ENCODE measurements at regions not wholly inside any gene's neighbourhood (a gene's known extent, or its start where the extent isn't known, plus 50 kb on each side); places are given as distances from the start of the nearest gene placed in this dataset.

- DNase-seq: no peak
Measured at GRCh38 chr12:84361651-84362551, 550.7 kb downstream of the SLC6A15 start.

DNA sequence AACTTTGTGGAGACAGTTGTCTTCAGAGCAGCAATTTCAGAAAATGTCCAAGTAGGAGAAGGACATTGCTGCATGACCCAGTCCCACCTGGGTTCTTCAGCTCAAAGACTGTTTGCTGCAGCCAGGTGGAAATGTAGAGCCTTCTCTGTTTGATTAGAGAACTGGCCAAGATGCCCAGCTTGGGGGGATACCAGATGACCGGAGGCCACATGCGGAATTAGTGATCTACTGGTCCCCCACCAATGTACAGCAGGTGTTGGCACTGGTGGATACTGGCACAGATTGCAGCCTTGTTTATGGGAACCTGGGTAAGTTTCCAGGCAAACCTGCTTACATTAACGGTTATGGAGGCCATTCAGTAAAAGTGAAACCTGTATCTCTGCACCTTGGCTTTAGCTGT lies 555.3 kb downstream of the SLC6A15 start:
- DNase-seq: no peak

DNA sequence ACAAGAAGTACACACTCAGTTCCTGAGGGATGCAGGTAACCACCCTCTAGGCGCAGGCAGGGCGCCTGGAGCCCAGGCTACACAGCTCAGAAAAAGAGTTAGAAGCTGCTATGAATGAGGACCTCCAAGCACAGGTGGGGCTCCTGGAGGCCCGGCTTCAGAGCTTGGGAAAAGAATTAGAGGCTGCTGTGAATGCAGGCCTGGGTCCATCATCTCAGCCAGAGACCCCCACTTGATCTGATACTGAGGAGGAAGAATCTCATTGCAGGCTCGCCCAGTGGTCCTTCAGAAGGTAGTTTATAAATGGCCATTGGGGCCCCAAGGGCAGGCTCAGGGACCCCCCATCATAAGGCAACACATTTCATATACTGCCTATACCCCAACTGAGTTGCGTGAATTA lies 556.4 kb downstream of the SLC6A15 start:
- DNase-seq: no peak

- no peak for DNase-seq
Measured at GRCh38 chr12:84355561-84355960, 557.0 kb downstream of the SLC6A15 start.

DNA sequence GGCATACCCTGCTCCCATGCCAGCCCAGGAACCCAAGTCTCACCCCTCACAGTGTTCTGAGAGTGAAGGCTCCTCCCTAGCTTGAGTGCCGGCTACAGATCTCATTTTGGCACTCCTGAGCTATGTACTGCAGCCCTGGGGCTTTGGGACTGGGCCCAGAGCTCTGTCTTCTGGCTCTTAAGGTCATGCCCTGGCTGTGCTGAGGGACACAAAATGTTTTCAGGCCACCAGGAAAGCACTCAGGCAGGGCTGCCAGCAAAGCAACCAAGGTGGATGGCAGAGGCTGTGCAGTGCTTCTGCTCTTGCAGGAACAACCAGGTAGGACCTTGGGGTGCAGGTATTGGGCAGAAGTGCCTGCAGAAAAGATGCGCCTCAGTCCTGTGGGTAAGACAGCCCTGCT lies 564.0 kb downstream of the SLC6A15 start:
- no peak for DNase-seq

GRCh38 chr12:84341467-84342193 lies 571.0 kb downstream of the SLC6A15 start:
- no peak for DNase-seq

DNA sequence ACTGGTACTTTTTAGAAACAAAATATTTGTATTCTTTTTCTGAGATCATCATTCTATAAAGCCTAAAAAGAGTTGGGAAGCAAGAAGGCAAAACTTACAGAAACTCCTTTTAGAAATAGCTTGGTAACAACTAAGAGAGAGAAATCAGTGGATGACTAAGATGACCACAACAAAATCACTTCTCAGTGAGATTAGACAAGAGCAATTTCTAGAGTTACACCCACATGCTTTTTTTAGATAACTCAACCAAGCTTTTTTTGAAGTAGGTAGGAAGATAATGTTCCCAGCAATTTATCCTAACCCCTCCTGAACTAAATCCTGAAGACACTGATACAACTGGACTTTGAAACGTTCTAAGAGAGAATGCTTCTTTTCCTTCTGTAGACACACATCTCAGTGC lies 576.4 kb downstream of the SLC6A15 start:
- DNase-seq: no peak

DNA sequence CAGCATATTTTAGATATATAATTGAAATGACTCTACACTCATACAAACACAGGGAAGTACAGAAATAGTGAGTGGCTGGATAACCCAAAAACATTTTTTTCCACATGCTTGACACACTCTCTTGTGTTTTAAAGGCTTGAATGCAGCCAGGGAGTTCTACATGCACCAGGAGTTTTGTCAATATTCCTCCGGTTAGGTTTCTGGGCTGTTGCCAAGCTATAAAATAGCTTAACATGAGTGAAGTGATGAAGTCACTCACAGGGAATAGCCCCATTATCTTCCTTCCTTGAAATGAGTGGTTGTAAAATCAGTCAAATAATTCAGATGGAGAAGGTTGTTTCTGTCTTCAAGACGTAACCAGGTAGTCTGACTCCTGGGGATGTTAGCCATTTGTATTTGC lies 582.7 kb downstream of the SLC6A15 start:
- DNase-seq: no peak

DNA sequence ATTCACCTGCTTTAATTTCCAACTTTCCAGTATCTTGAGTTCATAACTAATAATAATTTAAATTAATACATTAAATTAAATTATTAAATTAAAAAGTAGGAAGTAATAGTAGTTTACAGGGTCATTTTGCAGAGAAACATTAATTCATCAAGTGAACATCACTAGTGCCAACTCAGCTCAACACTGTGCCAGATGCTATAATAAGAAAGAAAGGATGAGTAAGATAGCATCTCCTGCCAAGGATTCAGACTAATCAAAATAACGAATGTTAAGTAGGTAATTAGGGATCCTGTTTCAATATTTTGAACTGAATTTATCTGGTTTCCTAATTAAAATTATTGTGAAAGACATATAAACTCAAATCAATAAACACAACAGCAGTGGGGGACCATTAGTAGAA lies 596.7 kb downstream of the SLC6A15 start:
- no peak for DNase-seq

GRCh38 chr12:84313323-84313675 lies 599.3 kb downstream of the SLC6A15 start:
- DNase-seq: no peak

DNA sequence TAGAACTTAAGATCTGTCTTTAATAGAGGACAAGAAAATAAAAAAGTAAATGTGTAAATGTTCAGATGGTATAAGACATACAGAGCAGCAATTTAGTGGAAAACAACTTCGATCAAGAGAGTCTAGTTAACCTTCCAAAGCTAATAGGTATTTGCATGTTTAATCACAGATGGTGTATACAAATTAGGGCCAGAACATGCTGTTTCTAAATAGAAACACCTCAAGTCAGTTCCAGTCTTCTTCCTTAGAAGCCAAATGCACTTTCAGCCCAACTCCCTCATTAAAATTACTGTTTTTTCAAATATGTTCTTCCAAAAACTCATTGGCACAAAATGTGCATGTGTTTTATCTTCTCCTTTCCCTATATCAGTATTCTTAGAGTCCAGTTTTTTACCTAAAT lies 604.4 kb downstream of the SLC6A15 start:
- no peak for DNase-seq

- DNase-seq: no peak
Measured at GRCh38 chr12:84305144-84305543, 607.5 kb downstream of the SLC6A15 start.

- DNase-seq: no peak
Measured at GRCh38 chr12:84294246-84294645, 618.4 kb downstream of the SLC6A15 start.

- no peak for DNase-seq
Measured at GRCh38 chr12:84290168-84290567, 622.4 kb downstream of the SLC6A15 start.

DNA sequence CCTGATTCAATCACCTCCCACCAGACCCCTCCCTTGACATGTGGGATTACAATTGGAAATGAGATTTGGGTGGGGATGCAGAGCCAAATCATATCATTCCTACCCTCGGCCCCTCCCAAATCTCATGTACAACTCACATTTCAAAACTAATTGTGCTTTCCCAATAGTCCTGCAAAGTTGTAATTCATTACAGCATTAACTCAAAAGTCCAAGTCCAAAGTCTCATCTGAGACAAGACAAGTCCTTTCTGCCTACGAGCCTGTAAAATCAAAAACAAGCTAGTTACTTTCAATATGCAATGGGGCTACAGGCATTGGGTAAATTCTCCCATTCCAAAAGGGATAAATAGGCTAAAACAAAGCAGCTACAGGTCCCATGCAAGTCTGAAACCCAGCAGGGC lies 634.6 kb downstream of the SLC6A15 start:
- DNase-seq: no peak

DNA sequence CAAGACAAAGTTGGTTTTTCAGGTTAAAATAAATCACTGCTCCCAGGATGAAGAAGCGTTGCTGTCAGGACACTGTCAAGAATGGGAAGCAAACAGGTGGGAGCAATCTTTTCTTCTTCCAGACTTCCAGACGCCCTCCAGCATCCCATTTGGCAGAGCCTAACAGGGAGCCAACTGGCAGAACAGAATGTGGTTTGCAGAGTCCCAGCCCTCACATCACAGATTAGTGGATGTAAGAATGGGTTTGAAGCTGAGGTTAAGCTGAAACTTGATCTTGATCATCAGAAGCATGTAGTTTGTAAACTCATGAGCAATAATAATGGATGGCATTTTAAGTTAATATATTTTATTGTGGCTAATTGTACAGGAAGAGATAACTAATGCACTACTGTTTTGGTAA lies 636.4 kb downstream of the SLC6A15 start:
- no peak for DNase-seq

- no peak for DNase-seq
Measured at GRCh38 chr12:84272324-84272723, 640.3 kb downstream of the SLC6A15 start.

DNA sequence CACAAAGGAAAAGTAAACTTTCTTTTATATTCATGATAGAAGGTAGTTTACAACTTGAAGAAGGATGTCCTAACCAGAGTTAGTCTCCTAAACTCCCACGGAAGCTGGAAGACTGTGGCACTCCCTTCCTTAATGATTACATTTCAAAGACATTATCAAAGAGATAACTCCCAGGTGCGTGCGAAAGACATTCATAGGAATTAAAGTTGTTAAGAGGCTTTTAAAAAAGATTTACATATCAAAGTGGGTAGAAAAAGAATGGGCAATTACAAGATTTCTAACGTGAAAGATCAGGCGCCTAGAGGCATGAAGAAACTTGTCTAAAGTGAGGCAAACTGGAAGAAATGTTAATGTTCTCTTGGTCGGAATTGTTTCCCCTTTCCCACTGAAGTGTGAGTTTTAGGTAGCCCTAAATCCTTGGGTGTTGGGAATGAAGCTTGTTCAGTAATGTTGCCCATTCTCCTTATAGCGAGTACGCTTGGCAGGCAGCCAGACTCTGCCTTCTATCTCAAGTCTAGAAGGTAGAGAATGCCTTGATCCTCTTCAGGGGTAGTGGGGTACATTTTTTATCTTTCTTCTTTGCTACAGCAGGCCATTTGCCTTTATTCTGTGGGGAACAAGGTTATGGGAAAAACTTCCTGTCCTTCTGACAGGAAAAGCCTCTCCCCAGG lies 642.0 kb downstream of the SLC6A15 start:
- DNase-seq: no peak

DNA sequence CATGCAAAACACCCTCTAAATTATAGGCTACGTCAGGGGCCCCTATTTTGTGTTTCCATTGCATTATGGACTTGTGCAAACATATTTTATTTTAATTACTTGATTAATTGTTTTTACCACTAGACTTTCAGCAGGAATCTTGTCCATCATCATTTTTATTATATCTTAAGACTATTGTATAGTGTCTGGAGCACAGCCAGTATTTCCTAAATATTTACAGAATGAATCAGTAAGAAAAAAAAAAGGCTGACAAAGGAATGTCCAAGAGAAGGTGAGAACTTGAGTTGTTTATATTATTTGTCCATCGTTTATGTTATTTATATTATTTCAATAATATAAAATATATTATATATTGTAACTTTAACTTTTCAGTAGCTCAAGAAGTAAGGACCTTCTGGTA lies 664.7 kb downstream of the SLC6A15 start:
- DNase-seq: no peak

GRCh38 chr12:84243686-84244085 lies 668.9 kb downstream of the SLC6A15 start:
- DNase-seq: no peak

GRCh38 chr12:84222841-84223240 lies 689.8 kb downstream of the SLC6A15 start:
- DNase-seq: no peak

DNA sequence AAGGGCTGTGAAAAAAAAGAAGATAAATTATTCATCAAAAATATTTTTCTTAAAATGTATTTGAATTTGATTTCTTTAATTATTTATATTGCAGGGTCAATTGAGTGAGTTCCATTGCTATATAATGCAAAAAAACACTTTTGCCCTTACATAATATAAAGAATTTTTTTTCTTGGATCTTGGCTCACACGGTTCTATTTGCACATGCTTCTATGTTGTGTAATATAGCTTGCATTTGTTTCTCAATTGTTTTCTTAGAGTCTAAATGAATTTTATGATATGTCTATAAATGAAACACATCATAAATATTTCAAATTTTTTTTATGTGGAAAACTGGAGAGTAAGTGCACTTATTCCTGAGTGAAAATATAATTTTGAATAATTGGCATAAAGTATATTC lies 694.2 kb downstream of the SLC6A15 start:
- no peak for DNase-seq

DNA sequence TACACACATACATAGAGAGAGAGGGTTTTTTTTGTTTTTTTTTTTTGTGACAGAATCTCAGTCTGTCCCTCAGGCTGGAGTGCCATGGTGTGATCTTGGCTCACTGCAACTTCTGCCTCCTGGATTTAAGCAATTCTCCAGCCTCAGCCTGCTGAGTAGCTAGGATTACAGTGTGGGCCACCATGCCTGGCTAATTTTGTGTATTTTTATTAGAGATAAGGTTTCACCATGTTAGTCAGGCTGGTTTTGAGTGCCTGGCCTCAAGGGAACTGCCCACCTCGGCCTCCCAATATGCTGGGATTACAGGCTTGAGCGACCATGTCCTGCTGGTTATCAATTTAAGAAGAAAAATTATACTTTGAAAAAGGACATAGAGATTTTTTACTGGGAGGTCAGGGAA lies 710.6 kb downstream of the SLC6A15 start:
- no peak for DNase-seq

Measured in NCI-H510A (cell line).